ENCODE measurements at regions not wholly inside any gene's neighbourhood (a gene's known extent, or its start where the extent isn't known, plus 50 kb on each side); places are given as distances from the start of the nearest gene placed in this dataset.
"Not testable (repeated sequence)": the region's sequence is repeated elsewhere in the genome, so short reads cannot be mapped to it uniquely, and the experiment has no call there.

- Histone ChIP-seq H3K4me2 (no peak overlapping the region), H3K9me3 (no peaks in the 10 kb centered on the region), H3K27ac (no peak overlapping the region), H3K9ac (no peak overlapping the region), H3K4me3 (no peak overlapping the region), H3K36me3 (no peaks in the 10 kb centered on the region), H3K4me1 (no peaks in the 10 kb centered on the region), H3K27me3 (no peaks in the 10 kb centered on the region), H4K20me1 (no peaks in the 10 kb centered on the region)
- TF ChIP-seq Cebpa-rat (IDR thresholded peaks at IDR 0.05), result no peak
Measured at GRCh38 chr12:5163661-5164060, 120.0 kb downstream of the KCNA5 start.

DNA sequence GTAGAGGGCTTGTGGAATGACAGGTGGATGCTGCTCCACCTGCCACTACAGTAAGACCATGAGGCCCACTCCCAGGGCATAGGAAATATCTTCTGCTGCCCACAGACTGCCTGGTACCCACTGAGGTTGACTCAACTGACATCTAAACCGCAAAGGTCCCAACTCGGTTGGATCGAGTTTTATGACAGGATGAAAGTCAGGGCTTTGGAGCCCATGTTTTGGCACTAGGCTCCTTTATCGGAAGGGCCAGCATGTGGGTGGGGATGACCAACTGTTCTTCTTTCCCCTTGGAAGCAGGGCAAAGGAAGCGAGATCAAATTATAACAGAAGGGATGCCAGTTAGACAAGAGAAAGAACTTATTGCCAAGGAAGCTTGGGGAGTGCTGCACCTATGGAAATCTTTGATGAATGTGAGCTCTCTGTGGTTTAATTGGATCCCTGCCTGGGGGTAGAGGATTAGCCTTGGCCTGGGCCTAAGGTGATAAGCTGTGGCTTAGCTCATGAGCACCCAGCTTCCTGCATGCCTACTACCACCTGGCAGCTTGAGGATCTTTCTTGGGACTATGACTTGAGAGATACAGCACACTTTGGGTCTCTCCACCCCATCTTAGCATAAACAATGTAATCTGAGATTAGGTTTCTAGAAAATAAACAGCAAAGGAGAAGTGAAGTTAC is 121.8 kb downstream of the KCNA5 start:
- Histone ChIP-seq H3K9ac (no peak overlapping the region), H3K4me1 (no peaks in the 10 kb centered on the region), H3K27me3 (no peaks in the 10 kb centered on the region), H3K36me3 (no peaks in the 10 kb centered on the region), H3K27ac (no peak overlapping the region), H3K4me2 (no peak overlapping the region), H3K9me3 (no peaks in the 10 kb centered on the region), H3K4me3 (no peak overlapping the region), H4K20me1 (no peaks in the 10 kb centered on the region)
- TF ChIP-seq Cebpa-rat (IDR thresholded peaks at IDR 0.05), result no peak

- H3K4me2 ChIP-seq, result no peak overlapping the region
- no peaks in the 10 kb centered on the region for H3K27me3 ChIP-seq
- H3K36me3 ChIP-seq, result no peaks in the 10 kb centered on the region
- H4K20me1 ChIP-seq, result no peaks in the 10 kb centered on the region
- no peak overlapping the region for H3K4me3 ChIP-seq
- no peak overlapping the region for H3K27ac ChIP-seq
- no peak overlapping the region for H3K9ac ChIP-seq
- H3K9me3 ChIP-seq, result no peaks in the 10 kb centered on the region
- TF ChIP-seq Cebpa-rat (IDR thresholded peaks at IDR 0.05), result no peak
- 0 out of 2 replicates have a peak, but pooled peaks cover 6% of the 10 kb centered on the region for H3K4me1 ChIP-seq
Measured at GRCh38 chr12:5166976-5167375, 123.3 kb downstream of the KCNA5 start.

DNA sequence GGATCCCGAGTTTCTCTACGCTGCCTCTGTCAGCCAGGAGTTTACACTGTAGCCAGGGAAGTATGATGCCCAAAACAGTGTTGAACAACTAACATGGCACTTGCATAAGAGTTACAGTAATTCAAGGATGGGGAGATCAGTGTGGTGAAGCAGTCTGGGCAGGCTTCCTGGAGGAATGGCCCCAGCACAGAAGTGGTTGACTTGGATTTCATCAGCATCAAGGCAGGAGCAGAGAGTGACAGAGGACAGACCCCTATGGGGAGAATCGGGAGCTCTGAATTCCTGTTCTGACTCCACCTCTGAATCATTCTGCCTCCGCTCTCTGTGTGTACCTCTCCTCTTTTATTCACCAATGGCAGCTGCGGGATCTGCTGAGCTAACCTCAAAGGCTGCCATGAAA is 124.5 kb downstream of the KCNA5 start:
- TF ChIP-seq Cebpa-rat (IDR thresholded peaks at IDR 0.05), result no peak
- Histone ChIP-seq H3K9me3 (no peaks in the 10 kb centered on the region), H4K20me1 (no peaks in the 10 kb centered on the region), H3K4me2 (no peak overlapping the region), H3K9ac (no peak overlapping the region), H3K36me3 (no peaks in the 10 kb centered on the region), H3K4me3 (no peak overlapping the region), H3K4me1 (0 out of 2 replicates have a peak, but pooled peaks cover 6% of the 10 kb centered on the region), H3K27me3 (no peaks in the 10 kb centered on the region), H3K27ac (no peak overlapping the region)

DNA sequence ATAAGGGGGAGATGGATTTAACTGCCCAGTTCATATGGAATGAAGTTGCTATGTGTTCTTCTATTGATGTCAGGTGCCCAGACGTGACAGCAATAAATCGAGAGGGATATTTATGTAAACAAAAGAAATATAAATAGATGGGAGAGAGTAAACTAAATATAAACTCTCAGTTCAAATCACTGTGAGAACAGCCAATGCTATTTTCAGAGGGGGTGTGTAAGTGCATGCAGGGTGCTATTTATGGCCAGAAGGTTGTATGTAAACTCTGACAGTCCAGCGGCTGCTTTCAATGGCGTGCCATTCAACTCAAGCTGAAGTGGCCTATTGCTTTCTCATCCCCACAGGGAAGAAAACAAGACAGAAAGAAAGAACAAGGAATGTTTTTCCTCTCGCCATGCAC is 127.2 kb downstream of the KCNA5 start:
- H3K4me3 ChIP-seq, result no peak overlapping the region
- no peaks in the 10 kb centered on the region for H3K27me3 ChIP-seq
- H3K27ac ChIP-seq, result no peak overlapping the region
- no peaks in the 10 kb centered on the region for H3K36me3 ChIP-seq
- H3K9me3 ChIP-seq, result no peaks in the 10 kb centered on the region
- no peak overlapping the region for H3K9ac ChIP-seq
- no peaks in the 10 kb centered on the region for H4K20me1 ChIP-seq
- H3K4me2 ChIP-seq, result no peak overlapping the region
- 0 out of 2 replicates have a peak, but pooled peaks cover 6% of the 10 kb centered on the region for H3K4me1 ChIP-seq
- no peak for TF ChIP-seq Cebpa-rat (IDR thresholded peaks at IDR 0.05)

DNA sequence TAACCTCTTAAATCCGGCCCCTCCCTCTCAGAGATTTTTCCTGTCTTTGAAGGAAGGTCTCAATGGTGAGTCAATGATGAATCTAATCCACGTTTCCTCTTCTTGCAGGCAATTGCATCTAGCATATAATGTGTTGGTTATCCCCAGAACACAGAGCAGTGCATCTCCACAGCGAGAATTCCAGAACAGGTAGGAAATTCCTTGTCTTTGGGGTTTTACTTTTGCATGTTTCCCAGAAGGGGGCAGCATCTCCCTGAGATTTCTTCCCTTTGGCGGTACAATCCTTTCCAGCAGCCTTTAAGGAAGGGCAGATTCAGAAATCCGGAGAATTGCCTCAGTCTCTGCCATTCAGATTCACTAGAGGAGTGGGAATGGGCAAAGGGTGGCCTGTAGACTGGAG is 128.0 kb downstream of the KCNA5 start:
- Histone ChIP-seq H3K9ac (no peak overlapping the region), H3K4me2 (no peak overlapping the region), H3K4me3 (no peak overlapping the region), H4K20me1 (no peaks in the 10 kb centered on the region), H3K36me3 (no peaks in the 10 kb centered on the region), H3K27ac (no peak overlapping the region), H3K27me3 (no peaks in the 10 kb centered on the region), H3K9me3 (no peaks in the 10 kb centered on the region), H3K4me1 (0 out of 2 replicates have a peak, but pooled peaks cover 6% of the 10 kb centered on the region)
- no peak for TF ChIP-seq Cebpa-rat (IDR thresholded peaks at IDR 0.05)

GRCh38 chr12:5172886-5173285 is 129.2 kb downstream of the KCNA5 start:
- Histone ChIP-seq H3K4me2 (no peak overlapping the region), H3K27ac (no peak overlapping the region), H3K36me3 (no peaks in the 10 kb centered on the region), H4K20me1 (no peaks in the 10 kb centered on the region), H3K9ac (no peak overlapping the region), H3K27me3 (no peaks in the 10 kb centered on the region), H3K4me1 (0 out of 2 replicates have a peak, but pooled peaks cover 6% of the 10 kb centered on the region), H3K4me3 (no peak overlapping the region), H3K9me3 (no peaks in the 10 kb centered on the region)
- no peak for TF ChIP-seq Cebpa-rat (IDR thresholded peaks at IDR 0.05)

DNA sequence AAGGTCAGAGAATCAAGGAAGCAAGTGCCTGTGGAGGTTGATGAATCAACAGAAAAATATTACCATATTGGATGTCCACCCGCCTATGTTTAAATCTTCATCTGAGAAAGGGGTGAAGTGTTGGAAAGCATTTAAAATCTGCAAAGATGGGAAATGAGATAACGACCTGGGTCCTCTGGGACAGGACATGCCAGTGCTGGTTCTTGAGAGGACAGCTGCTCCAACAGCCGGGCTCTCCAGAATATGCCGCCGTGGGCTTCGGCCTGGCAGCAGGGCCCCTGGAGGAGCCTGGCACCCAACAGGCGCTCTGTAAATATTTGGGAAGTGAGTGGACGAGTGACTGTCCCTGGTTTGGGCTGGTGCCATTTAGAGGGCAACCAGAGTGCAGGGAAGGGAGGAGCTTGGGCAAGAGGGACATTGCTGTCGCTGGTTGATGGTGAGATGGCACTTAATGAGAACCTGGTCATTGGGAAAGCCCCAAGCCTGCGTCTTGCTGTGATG is 129.9 kb downstream of the KCNA5 start:
- no peak overlapping the region for H3K4me3 ChIP-seq
- TF ChIP-seq Cebpa-rat (IDR thresholded peaks at IDR 0.05), result no peak
- no peaks in the 10 kb centered on the region for H3K9me3 ChIP-seq
- H3K9ac ChIP-seq, result no peak overlapping the region
- no peak overlapping the region for H3K27ac ChIP-seq
- H3K36me3 ChIP-seq, result no peaks in the 10 kb centered on the region
- 0 out of 2 replicates have a peak, but pooled peaks cover 6% of the 10 kb centered on the region for H3K4me1 ChIP-seq
- H3K27me3 ChIP-seq, result no peaks in the 10 kb centered on the region
- no peak overlapping the region for H3K4me2 ChIP-seq
- H4K20me1 ChIP-seq, result no peaks in the 10 kb centered on the region

DNA sequence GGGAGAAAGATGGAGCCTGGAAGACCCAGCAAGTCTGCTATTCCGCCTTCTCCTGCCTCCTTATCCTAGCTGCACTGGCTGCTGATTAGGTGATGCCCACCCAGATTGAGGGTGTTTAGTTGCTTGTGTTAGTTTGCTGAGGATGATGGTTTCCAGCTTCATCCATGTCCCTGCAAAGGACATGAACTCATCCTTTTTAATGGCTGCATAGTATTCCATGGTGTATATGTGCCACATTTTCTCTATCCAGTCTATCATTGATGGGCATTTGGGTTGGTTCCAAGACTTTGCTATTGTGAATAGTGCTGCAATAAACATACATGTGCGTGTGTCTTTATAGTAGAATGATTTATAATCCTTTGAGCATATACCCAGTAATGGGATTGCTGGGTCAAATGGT is 131.7 kb downstream of the KCNA5 start:
- not testable (repeated sequence) for H3K36me3 ChIP-seq, H3K27me3 ChIP-seq, H3K4me3 ChIP-seq, H3K4me1 ChIP-seq, H4K20me1 ChIP-seq, H3K9me3 ChIP-seq, H3K27ac ChIP-seq, H3K4me2 ChIP-seq, H3K9ac ChIP-seq

- Histone ChIP-seq H3K9ac (no peak overlapping the region), H4K20me1 (no peaks in the 10 kb centered on the region), H3K4me3 (no peak overlapping the region), H3K27ac (no peak overlapping the region), H3K36me3 (no peaks in the 10 kb centered on the region), H3K4me1 (0 out of 2 replicates have a peak, but pooled peaks cover 2% of the 10 kb centered on the region), H3K27me3 (no peaks in the 10 kb centered on the region), H3K9me3 (no peaks in the 10 kb centered on the region), H3K4me2 (no peak overlapping the region)
- TF ChIP-seq Cebpa-rat (IDR thresholded peaks at IDR 0.05), result no peak
Measured at GRCh38 chr12:5176036-5176435, 132.4 kb downstream of the KCNA5 start.
